PC-3 (cell line): ENCODE measurements at regions not wholly inside any gene's neighbourhood (a gene's known extent, or its start where the extent isn't known, plus 50 kb on each side); places are given as distances from the start of the nearest gene placed in this dataset.

Experiments used
- CTCF ChIP-seq: fragments of 300-600 bp; sonication (generic); conservative IDR thresholded peaks from 2 replicates; pipeline ENCODE4 v1.5.1; 2017; ENCODE audit warnings: antibody characterized with exemption, low read depth, mild to moderate bottlenecking, low read length
- EZH2 ChIP-seq: fragments of 300-600 bp; sonication (generic); IDR thresholded peaks from one replicate; pipeline ENCODE4 v1.6.1; 2017; ENCODE audit warnings: antibody characterized with exemption, mild to moderate bottlenecking, low read length; ENCODE audit not compliant: unreplicated experiment
- EZH2phosphoT487 ChIP-seq: fragments of 300-600 bp; sonication (generic); IDR thresholded peaks from 2 replicates; pipeline ENCODE4 v1.6.1; 2018; ENCODE audit warnings: mild to moderate bottlenecking, antibody characterized with exemption, low read length, borderline replicate concordance

- TF ChIP-seq CTCF (no peak), EZH2phosphoT487 (no peak), EZH2 (no peak)
Observed at GRCh38 chr5:168011096-168011495, 280.3 kb upstream of the WWC1 start.
